ENCODE measurements at regions not wholly inside any gene's neighbourhood (a gene's known extent, or its start where the extent isn't known, plus 50 kb on each side); places are given as distances from the start of the nearest gene placed in this dataset.
"Not testable (repeated sequence)": the region's sequence is repeated elsewhere in the genome, so short reads cannot be mapped to it uniquely, and the experiment has no call there.

DNA sequence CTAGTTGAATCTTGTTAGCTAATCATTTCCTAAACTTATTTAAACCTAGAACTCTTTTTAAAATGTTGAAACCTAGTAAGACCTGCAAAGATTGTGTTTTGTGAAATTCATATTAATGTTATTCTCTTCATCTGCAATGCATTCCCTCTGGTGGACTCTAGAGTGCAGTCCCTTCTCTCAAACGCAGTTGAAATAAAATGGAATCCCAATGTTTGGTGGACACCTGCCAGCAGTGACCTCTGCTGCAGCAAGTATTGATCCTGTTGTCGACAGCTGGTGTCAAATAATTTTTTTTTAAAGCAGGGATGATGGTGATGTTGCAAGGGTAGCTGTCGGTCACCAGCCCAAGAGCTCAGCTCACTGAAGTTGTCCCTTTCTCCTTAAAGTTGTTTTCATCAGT is 492.0 kb downstream of the ZIC3 start:
- no peak for DNase-seq (ENCODE audit: low spot score)
- TF ChIP-seq, protein P1, sequence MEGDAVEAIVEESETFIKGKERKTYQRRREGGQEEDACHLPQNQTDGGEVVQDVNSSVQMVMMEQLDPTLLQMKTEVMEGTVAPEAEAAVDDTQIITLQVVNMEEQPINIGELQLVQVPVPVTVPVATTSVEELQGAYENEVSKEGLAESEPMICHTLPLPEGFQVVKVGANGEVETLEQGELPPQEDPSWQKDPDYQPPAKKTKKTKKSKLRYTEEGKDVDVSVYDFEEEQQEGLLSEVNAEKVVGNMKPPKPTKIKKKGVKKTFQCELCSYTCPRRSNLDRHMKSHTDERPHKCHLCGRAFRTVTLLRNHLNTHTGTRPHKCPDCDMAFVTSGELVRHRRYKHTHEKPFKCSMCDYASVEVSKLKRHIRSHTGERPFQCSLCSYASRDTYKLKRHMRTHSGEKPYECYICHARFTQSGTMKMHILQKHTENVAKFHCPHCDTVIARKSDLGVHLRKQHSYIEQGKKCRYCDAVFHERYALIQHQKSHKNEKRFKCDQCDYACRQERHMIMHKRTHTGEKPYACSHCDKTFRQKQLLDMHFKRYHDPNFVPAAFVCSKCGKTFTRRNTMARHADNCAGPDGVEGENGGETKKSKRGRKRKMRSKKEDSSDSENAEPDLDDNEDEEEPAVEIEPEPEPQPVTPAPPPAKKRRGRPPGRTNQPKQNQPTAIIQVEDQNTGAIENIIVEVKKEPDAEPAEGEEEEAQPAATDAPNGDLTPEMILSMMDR (IDR thresholded peaks at IDR 0.05; ENCODE audit: borderline replicate concordance, control extremely low read depth, extremely low read depth, insufficient read depth, missing control alignments) = no peak
- in situ Hi-C loops (cut with MboI; ENCODE audit: low sequenced_read_pairs, unreplicated experiment) = no loop called here

DNA sequence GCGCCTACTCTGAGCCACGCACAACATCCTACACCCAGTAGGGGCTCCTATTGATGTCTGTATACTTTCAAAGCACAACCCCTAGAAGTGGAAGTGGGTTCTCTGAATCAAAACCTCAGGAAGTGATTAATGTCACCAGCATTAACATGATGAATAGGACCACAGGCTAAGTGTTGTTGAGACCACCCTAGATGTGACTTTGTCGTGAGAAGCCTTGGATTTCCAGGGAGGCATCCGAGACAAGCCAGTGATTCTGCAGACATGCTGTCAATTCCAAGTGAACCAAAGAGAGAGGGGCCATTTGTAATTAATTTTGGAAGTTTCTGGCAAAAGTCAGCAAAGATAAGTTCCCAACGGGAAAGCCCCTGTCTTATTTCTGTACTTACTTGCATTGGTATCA is 493.0 kb downstream of the ZIC3 start:
- TF ChIP-seq, protein P1 (IDR thresholded peaks at IDR 0.05; ENCODE audit: borderline replicate concordance, control extremely low read depth, extremely low read depth, insufficient read depth, missing control alignments) = no peak
- in situ Hi-C loops (cut with MboI; ENCODE audit: low sequenced_read_pairs, unreplicated experiment) = no loop called here
- no peak for DNase-seq (ENCODE audit: low spot score)

DNA sequence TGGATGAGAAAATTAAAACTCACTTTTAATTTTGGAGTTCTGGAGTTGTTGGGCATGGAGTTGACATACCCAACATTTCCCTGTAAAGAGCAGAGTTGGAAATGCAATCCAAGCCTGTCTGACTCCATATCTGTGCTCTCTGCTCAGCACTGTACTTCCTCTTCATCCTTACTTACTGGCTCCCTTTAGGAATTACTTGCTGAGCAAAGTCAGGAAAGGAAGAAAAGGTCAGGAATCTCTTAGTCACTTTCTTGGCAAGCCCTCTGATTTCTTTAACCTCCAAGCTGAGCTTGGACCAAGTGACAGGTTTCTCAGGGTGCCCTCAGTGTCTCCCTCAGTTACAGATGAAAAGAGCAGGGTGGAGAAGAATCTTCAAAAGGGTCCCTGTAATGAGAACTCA is 501.5 kb downstream of the ZIC3 start:
- in situ Hi-C loops (cut with MboI; ENCODE audit: low sequenced_read_pairs, unreplicated experiment) = no loop called here
- DNase-seq (ENCODE audit: low spot score) = no peak
- TF ChIP-seq, protein P1 (IDR thresholded peaks at IDR 0.05; ENCODE audit: borderline replicate concordance, control extremely low read depth, extremely low read depth, insufficient read depth, missing control alignments) = no peak

DNA sequence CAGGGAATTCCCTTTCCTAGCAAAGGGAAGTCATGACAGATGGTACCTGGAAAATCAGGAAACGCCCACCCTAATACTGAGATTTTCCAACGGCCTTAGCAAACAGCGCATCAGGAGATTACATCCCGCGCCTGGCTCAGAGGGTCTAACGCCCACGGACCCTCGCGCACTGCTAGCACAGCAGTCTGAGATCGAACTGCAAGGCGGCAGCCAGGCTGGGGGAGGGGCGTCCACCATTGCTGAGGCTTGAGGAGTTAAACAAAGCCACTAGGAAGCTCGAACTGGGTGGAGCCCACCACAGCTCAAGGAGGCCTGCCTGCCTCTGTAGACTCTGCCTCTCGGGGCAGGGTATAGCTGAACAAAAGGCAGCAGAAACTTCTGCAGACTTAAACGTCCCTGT is 507.7 kb downstream of the ZIC3 start:
- DNase-seq (ENCODE audit: low spot score) = no peak
- TF ChIP-seq, protein P1 (IDR thresholded peaks at IDR 0.05; ENCODE audit: borderline replicate concordance, control extremely low read depth, extremely low read depth, insufficient read depth, missing control alignments) = no peak
- in situ Hi-C loops (cut with MboI; ENCODE audit: low sequenced_read_pairs, unreplicated experiment) = no loop called here

DNA sequence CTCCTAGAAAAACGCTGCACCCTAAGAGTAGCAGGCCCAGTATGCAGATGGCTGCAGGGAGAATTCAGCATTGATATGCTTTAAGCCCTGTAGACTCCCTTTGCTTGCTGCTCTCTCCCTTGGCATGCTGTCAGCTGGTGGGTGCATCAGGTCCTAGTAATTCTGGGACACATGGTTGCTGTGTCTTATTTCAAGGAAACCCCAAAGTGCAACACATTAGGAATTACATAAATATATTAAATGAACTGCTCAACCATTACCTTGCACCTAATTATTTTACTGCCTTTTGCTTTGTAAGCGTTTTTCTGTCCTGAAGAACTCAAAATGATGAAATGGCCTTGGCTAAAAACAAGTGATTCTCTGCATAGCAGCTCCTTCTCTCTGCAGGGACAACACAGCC is 516.3 kb downstream of the ZIC3 start:
- in situ Hi-C loops (cut with MboI; ENCODE audit: low sequenced_read_pairs, unreplicated experiment) = no loop called here
- TF ChIP-seq, protein P1 (IDR thresholded peaks at IDR 0.05; ENCODE audit: borderline replicate concordance, control extremely low read depth, extremely low read depth, insufficient read depth, missing control alignments) = no peak
- no peak for DNase-seq (ENCODE audit: low spot score)

DNA sequence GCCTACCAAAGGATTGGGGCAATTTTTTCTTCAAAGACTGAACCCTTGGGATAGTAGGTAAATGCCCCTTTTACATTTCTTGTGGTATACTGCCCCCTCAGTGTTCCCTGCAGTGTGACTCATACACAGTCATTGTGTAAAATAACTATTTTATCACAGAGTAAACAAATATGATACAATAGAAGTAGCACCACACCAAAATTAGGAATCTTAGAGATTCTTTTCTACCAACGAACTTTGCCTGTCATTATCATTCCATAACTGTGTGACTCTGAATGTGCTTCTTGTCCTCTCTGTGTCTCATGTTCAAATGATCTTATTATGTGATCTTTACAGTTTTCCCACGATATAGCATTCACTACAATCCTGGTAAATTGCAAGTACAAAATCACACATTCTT is 517.0 kb downstream of the ZIC3 start:
- TF ChIP-seq, protein P1 (IDR thresholded peaks at IDR 0.05; ENCODE audit: borderline replicate concordance, control extremely low read depth, extremely low read depth, insufficient read depth, missing control alignments) = no peak
- in situ Hi-C loops (cut with MboI; ENCODE audit: low sequenced_read_pairs, unreplicated experiment) = no loop called here
- DNase-seq (ENCODE audit: low spot score) = no peak

DNA sequence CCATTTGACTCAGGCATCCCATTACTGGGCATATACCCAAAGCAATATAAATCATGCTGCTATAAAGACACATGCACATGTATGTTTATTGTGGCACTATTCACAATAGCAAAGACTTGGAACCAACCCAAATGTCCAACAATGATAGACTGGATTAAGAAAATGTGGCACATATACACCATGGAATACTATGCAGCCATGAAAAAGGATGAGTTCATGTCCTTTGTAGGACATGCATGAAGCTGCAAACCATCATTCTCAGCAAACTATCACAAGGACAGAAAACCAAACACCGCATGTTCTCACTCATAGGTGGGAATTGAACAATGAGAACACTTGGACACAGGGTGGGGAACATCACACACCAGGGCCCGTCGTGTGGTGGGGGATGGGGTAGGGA is 545.0 kb downstream of the ZIC3 start:
- in situ Hi-C loops (cut with MboI; ENCODE audit: low sequenced_read_pairs, unreplicated experiment) = not testable (repeated sequence)

More for the DNA sequence above, 545.0 kb downstream of the ZIC3 start:
- DNase-seq (ENCODE audit: low spot score) = not testable (repeated sequence)
